Large intestine (tissue), 3 donors: ENCODE measurements at regions not wholly inside any gene's neighbourhood (a gene's known extent, or its start where the extent isn't known, plus 50 kb on each side); places are given as distances from the start of the nearest gene placed in this dataset.

Experiments
- DNase-seq, 2 donors: peaks; one replicate each; pipeline versions ENCODE4 v3.0.0 to v3.0.0-alpha.2; 2013
- H3K27ac ChIP-seq: one replicate; pipeline ENCODE4 v1.5.1; 2013; ENCODE audit warnings: low read length
- H3K27me3 ChIP-seq: 2 replicates; pipeline ENCODE4 v1.6.1; 2013; ENCODE audit warnings: low read length; ENCODE audit not compliant: control insufficient read depth, insufficient read depth
- H3K36me3 ChIP-seq: 2 replicates; pipeline ENCODE4 v1.6.1; 2013; ENCODE audit warnings: low read length; ENCODE audit not compliant: control insufficient read depth, insufficient read depth
- H3K4me1 ChIP-seq: one replicate; pipeline ENCODE4 v1.6.1; 2013; ENCODE audit warnings: low read length; ENCODE audit not compliant: control insufficient read depth, insufficient read depth
- H3K4me3 ChIP-seq: one replicate; pipeline ENCODE4 v1.5.1; 2013; ENCODE audit warnings: low read length
- H3K9me3 ChIP-seq: one replicate; pipeline ENCODE4 v1.6.1; 2013; ENCODE audit warnings: mild to moderate bottlenecking, low read depth, low read length, moderate library complexity; ENCODE audit not compliant: control insufficient read depth
- WGBS: methylation state at CpG from one replicate; pipeline ENCODE4 v1.1.5; 2013; ENCODE audit warnings: low lambda C conversion rate; ENCODE audit not compliant: insufficient coverage; 5-methylcytosine and 5-hydroxymethylcytosine counted together

GRCh38 chr3:87332789-87333188, 56.4 kb upstream of the POU1F1 start:
- H3K27ac ChIP-seq: no peak overlapping the region
- no CpG with 5 or more reads among the region's 6 CpGs for WGBS

GRCh38 chr3:87329065-87329464, 52.7 kb upstream of the POU1F1 start:
- no peaks in the 10 kb centered on the region for H3K27me3 ChIP-seq
- no peak overlapping the region for H3K4me3 ChIP-seq
- WGBS: no CpG with 5 or more reads among the region's 1 CpG
- no peak overlapping the region for H3K27ac ChIP-seq
- H3K9me3 ChIP-seq: no peaks in the 10 kb centered on the region
- H3K4me1 ChIP-seq: no peaks in the 10 kb centered on the region
- no peak for DNase-seq
- H3K36me3 ChIP-seq: no peaks in the 10 kb centered on the region

More at GRCh38 chr3:87332789-87333188, 56.4 kb upstream of the POU1F1 start:
- Histone ChIP-seq H3K36me3 (no peaks in the 10 kb centered on the region), H3K9me3 (no peaks in the 10 kb centered on the region), H3K4me1 (no peaks in the 10 kb centered on the region), H3K27me3 (no peaks in the 10 kb centered on the region), H3K4me3 (no peak overlapping the region)
- no peak for DNase-seq
